ENCODE measurements at regions not wholly inside any gene's neighbourhood (a gene's known extent, or its start where the extent isn't known, plus 50 kb on each side); places are given as distances from the start of the nearest gene placed in this dataset.
A peak's percentile ranks its signal among the peaks of the same experiment; 100 is the strongest.

- Histone ChIP-seq H3K9me3 (no peaks in the 10 kb centered on the region), H3K4me3 (no peak overlapping the region), H3K27ac (no peak overlapping the region), H3K4me1 (no peaks in the 10 kb centered on the region), H3K27me3 (peaks cover 0 to 10% (median 5%) of the 10 kb centered on the region in 7 donors), H3K36me3 (no peaks in the 10 kb centered on the region)
- ATAC-seq, result peak in 1 of 8 donors; percentile 29
- intact Hi-C loops (cut with DNase I), result loop anchor here in 1 of 10 donors (10.0 kb wide), 1 partner anchor 94 kb away; no protein-coding TSS in a partner anchor
- 36 to 38% methylated on average over 5 of the region's 5 CpGs for WGBS, 2 donors
- TF ChIP-seq CTCF (IDR thresholded peaks at IDR 0.05), result peak in 8 of 9 donors; percentile 11 to 70 (median 36)
- DNase-seq, result peak in 1 of 2 donors; percentile 35
Measured at GRCh38 chr9:36728651-36729520, 156.2 kb downstream of the MELK start.

- peaks cover 0 to 9% (median 0%) of the 10 kb centered on the region in 7 donors for H3K27me3 ChIP-seq
- DNase-seq, result no peak
- TF ChIP-seq CTCF (IDR thresholded peaks at IDR 0.05), result no peak
- H3K36me3 ChIP-seq, result no peaks in the 10 kb centered on the region
- no peaks in the 10 kb centered on the region for H3K4me1 ChIP-seq
- no peak overlapping the region for H3K27ac ChIP-seq
- ATAC-seq, result no peak
- WGBS, 2 donors, result 78 to 79% methylated on average over 2 of the region's 2 CpGs
- no peak overlapping the region for H3K4me3 ChIP-seq
- H3K9me3 ChIP-seq, result no peaks in the 10 kb centered on the region
- intact Hi-C loops (cut with DNase I), result loop anchor here in 2 of 10 donors (10.0 kb wide), 2 partner anchors 95 to 295 kb away; no protein-coding TSS in a partner anchor
Measured at GRCh38 chr9:36729906-36730305, 157.2 kb downstream of the MELK start.

GRCh38 chr9:36730414-36730813 is 157.7 kb downstream of the MELK start:
- no peak for ATAC-seq
- H3K9me3 ChIP-seq, result no peaks in the 10 kb centered on the region
- TF ChIP-seq CTCF (IDR thresholded peaks at IDR 0.05), result no peak
- DNase-seq, result no peak
- intact Hi-C loops (cut with DNase I), result loop anchor here in 1 of 10 donors (10.0 kb wide), 1 partner anchor 296 kb away; no protein-coding TSS in a partner anchor
- H3K36me3 ChIP-seq, result no peaks in the 10 kb centered on the region
- no peaks in the 10 kb centered on the region for H3K4me1 ChIP-seq
- no peak overlapping the region for H3K27ac ChIP-seq
- H3K27me3 ChIP-seq, result peaks cover 0 to 15% (median 3%) of the 10 kb centered on the region in 7 donors
- H3K4me3 ChIP-seq, result no peak overlapping the region
- WGBS, 2 donors, result 76 to 81% methylated on average over 5 of the region's 5 CpGs

DNA sequence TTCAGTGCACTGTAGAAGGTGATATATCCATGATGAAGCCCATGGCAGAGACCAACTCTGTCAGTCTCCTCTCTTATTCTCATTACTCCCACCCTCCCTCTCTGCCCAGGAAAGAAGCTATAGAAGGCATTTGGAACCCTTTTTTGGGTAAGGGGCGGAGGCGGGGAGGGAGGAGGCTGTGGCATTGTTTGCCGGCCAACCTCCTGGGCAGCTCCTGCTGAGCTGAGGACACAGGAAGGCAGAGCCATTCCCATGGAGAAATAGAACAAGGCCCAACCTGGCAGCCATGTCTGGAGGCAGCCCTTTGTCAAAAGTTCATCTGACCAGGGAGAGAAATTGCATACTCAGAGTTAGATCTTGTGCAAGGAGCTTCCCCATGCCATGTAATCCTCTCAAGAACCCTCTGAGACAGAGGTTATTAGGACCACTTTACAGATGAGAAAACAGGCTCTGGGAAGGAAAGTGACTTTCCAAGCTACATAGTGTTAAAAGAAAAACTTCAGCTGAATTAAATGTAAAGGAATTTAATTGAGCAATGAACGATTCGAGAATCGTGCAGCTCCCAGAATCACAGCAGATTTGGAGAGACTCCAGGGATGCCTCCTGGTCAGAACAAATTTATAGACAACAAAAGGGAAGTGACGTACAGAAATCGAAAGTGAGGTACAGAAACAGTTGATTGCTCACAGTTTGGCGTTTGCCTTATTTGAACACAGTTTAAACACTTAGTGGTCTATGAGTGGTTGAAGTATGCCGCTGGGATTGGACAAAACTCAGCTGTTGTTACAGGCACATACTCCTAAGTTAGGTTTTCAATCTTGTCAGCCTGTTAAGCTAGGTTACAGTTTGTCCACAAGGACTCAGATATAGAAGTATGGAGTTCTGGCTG is 158.6 kb downstream of the MELK start:
- no peak for DNase-seq

More for the DNA sequence above, 158.6 kb downstream of the MELK start:
- H3K4me1 ChIP-seq, result no peaks in the 10 kb centered on the region
- 69 to 76% methylated on average over 10 of the region's 10 CpGs for WGBS, 2 donors
- no peaks in the 10 kb centered on the region for H3K36me3 ChIP-seq
- H3K4me3 ChIP-seq, result no peak overlapping the region
- no peak for TF ChIP-seq CTCF (IDR thresholded peaks at IDR 0.05)
- H3K27ac ChIP-seq, result no peak overlapping the region
- H3K9me3 ChIP-seq, result no peaks in the 10 kb centered on the region
- H3K27me3 ChIP-seq, result peaks cover 0 to 19% (median 12%) of the 10 kb centered on the region in 7 donors
- no peak for ATAC-seq
- intact Hi-C loops (cut with DNase I), result loop anchor here in 1 of 10 donors (10.0 kb wide), 1 partner anchor 297 kb away; no protein-coding TSS in a partner anchor
